ENCODE measurements at regions not wholly inside any gene's neighbourhood (a gene's known extent, or its start where the extent isn't known, plus 50 kb on each side); places are given as distances from the start of the nearest gene placed in this dataset.

- no peak for DNase-seq (ENCODE audit: low read depth)
Observed at GRCh38 chr12:107443320-107444090, 242.1 kb upstream of the PWP1 start.

- DNase-seq (ENCODE audit: low read depth) = no peak
Observed at GRCh38 chr12:107444771-107445170, 240.8 kb upstream of the PWP1 start.

- DNase-seq (ENCODE audit: low read depth) = no peak
Observed at GRCh38 chr12:107446476-107446875, 239.1 kb upstream of the PWP1 start.

GRCh38 chr12:107447336-107447735 is 238.3 kb upstream of the PWP1 start:
- DNase-seq (ENCODE audit: low read depth) = no peak

- peak; percentile 23 for DNase-seq (ENCODE audit: low read depth)
Observed at GRCh38 chr12:107448198-107448597, 237.4 kb upstream of the PWP1 start.

- DNase-seq (ENCODE audit: low read depth) = peak; percentile 23
Observed at GRCh38 chr12:107449891-107450290, 235.7 kb upstream of the PWP1 start.

- DNase-seq (ENCODE audit: low read depth) = no peak
Observed at GRCh38 chr12:107450541-107450940, 235.1 kb upstream of the PWP1 start.

- DNase-seq (ENCODE audit: low read depth) = no peak
Observed at GRCh38 chr12:107451246-107451645, 234.4 kb upstream of the PWP1 start.

GRCh38 chr12:107454109-107454830 is 231.3 kb upstream of the PWP1 start:
- no peak for DNase-seq (ENCODE audit: low read depth)

- DNase-seq (ENCODE audit: low read depth) = no peak
Observed at GRCh38 chr12:107457362-107457935, 228.2 kb upstream of the PWP1 start.

GRCh38 chr12:107458163-107458562 is 227.4 kb upstream of the PWP1 start:
- no peak for DNase-seq (ENCODE audit: low read depth)

GRCh38 chr12:107458990-107459389 is 226.6 kb upstream of the PWP1 start:
- no peak for DNase-seq (ENCODE audit: low read depth)

- no peak for DNase-seq (ENCODE audit: low read depth)
Observed at GRCh38 chr12:107459641-107460040, 226.0 kb upstream of the PWP1 start.

GRCh38 chr12:107461222-107461975 is 224.2 kb upstream of the PWP1 start:
- peak; percentile 77 for DNase-seq (ENCODE audit: low read depth)

GRCh38 chr12:107462428-107463332 is 222.9 kb upstream of the PWP1 start:
- DNase-seq (ENCODE audit: low read depth) = no peak

GRCh38 chr12:107464644-107465043 is 221.0 kb upstream of the PWP1 start:
- DNase-seq (ENCODE audit: low read depth) = no peak

- no peak for DNase-seq (ENCODE audit: low read depth)
Observed at GRCh38 chr12:107465625-107466024, 220.0 kb upstream of the PWP1 start.

GRCh38 chr12:107467716-107468115 is 217.9 kb upstream of the PWP1 start:
- DNase-seq (ENCODE audit: low read depth) = no peak

- DNase-seq (ENCODE audit: low read depth) = no peak
Observed at GRCh38 chr12:107468182-107468581, 217.4 kb upstream of the PWP1 start.

- no peak for DNase-seq (ENCODE audit: low read depth)
Observed at GRCh38 chr12:107469011-107469410, 216.6 kb upstream of the PWP1 start.

- no peak for DNase-seq (ENCODE audit: low read depth)
Observed at GRCh38 chr12:107470645-107471044, 215.0 kb upstream of the PWP1 start.
